HCT116 (cell line): ENCODE measurements at regions not wholly inside any gene's neighbourhood (a gene's known extent, or its start where the extent isn't known, plus 50 kb on each side); places are given as distances from the start of the nearest gene placed in this dataset.

Source experiments
- ATAC-seq: fragments of 200-7000 bp; cut with Tn5 transposase; 2 replicates; pipeline ENCODE4 v1.9.1; 2020; ENCODE audit warnings: mild to moderate bottlenecking, moderate library complexity
- BruUV-seq: library from RNA; stranded (reverse); fragments of 400-500 nt; replicated peaks from 2 replicates; lab custom pipeline; 2021; lab: Mats Ljungman, UMichigan
- CTCF ChIA-PET: fragments of 300-600 bp; sonication (Branson Sonifier 250); formaldehyde crosslinking; loops from one replicate; lab custom pipeline; 2021; ENCODE audit warnings: antibody characterized with exemption; lab: Charles Lee
- POLR2A ChIA-PET: fragments of 300-600, 350-600 bp; sonication (Branson Sonifier 250); formaldehyde crosslinking; loops from one replicate; lab custom pipeline; 2021; ENCODE audit warnings: antibody characterized with exemption; lab: Charles Lee
- RAD21 ChIA-PET, 2 experiments: fragments of 300-600 bp; sonication (Branson Sonifier 250); formaldehyde crosslinking; loops; one replicate each; lab custom pipeline; 2023; ENCODE audit warnings: low total read pairs in 2 of 2; ENCODE audit not compliant: uncharacterized antibody in 2 of 2, unreplicated experiment in 2 of 2, low non-redundant PET in 1 of 2; lab: Charles Lee
- DNase-seq: peaks from one replicate; pipeline ENCODE4 v3.0.0-alpha.2; 2010; ENCODE audit warnings: low read depth, low spot score
- H2AFZ ChIP-seq: fragments of 200-600 bp; shearing (Covaris generic), sonication (generic); 2 replicates; pipeline ENCODE4 v1.6.1; 2017; ENCODE audit warnings: low read depth, mixed run types, mixed read lengths, antibody characterized with exemption, low read length; ENCODE audit not compliant: poor library complexity, severe bottlenecking
- H3K27ac ChIP-seq: 2 replicates; pipeline ENCODE4 v1.5.1; 2012; ENCODE audit warnings: low read depth, low read length
- H3K27me3 ChIP-seq: fragments of 200-600 bp; sonication (generic); 2 replicates; pipeline ENCODE4 v1.6.1; 2016; ENCODE audit warnings: mixed run types, low read length, mixed read lengths; ENCODE audit not compliant: insufficient read depth
- H3K36me3 ChIP-seq, 2 experiments: fragments of 200-500 bp in 1 of 2; fragments of 200-600 bp in 1 of 2; sonication (Bioruptor generic) in 1 of 2; sonication (generic) in 1 of 2; 2 replicates each; pipeline versions ENCODE4 v1.5.1 to v1.6.1; 2014 to 2016; ENCODE audit warnings: low read length in 2 of 2, inconsistent platforms in 1 of 2, mixed read lengths in 1 of 2, mixed run types in 1 of 2; ENCODE audit not compliant: insufficient read depth in 2 of 2, control insufficient read depth in 1 of 2
- H3K4me1 ChIP-seq, 2 experiments: fragments of 200-600 bp in 1 of 2; sonication (generic) in 1 of 2; 2 replicates each; pipeline versions ENCODE4 v1.5.1 to v1.6.1; 2012 to 2017; ENCODE audit warnings: low read length in 2 of 2, inconsistent platforms in 1 of 2, mild to moderate bottlenecking in 1 of 2, mixed read lengths in 1 of 2, mixed run types in 1 of 2, moderate library complexity in 1 of 2; ENCODE audit not compliant: insufficient read depth in 2 of 2, control insufficient read depth in 1 of 2
- H3K4me2 ChIP-seq: fragments of 200-600 bp; sonication (generic); 2 replicates; pipeline ENCODE4 v1.6.1; 2017; ENCODE audit warnings: mixed run types, low read length, mixed read lengths
- H3K4me3 ChIP-seq, 2 experiments: fragments of 200-600 bp in 1 of 2; sonication (generic) in 1 of 2; replicated peaks in 1 of 2; 2 replicates each; pipeline ENCODE4 v1.5.1; 2011 to 2016; ENCODE audit warnings: low read length in 2 of 2, control low read depth in 1 of 2, low read depth in 1 of 2, mild to moderate bottlenecking in 1 of 2, mixed read lengths in 1 of 2, mixed run types in 1 of 2
- H3K79me2 ChIP-seq: fragments of 200-600 bp; sonication (generic); 2 replicates; pipeline ENCODE4 v1.6.1; 2017; ENCODE audit warnings: mild to moderate bottlenecking, mixed run types, low read length, moderate library complexity, mixed read lengths; ENCODE audit not compliant: insufficient read depth
- H3K9ac ChIP-seq: fragments of 200-600 bp; sonication (generic); 2 replicates; pipeline ENCODE4 v1.6.1; 2016; ENCODE audit warnings: low read length, mixed read lengths
- H3K9me2 ChIP-seq: fragments of 200-600 bp; sonication (generic), shearing (Covaris generic); 2 replicates; pipeline ENCODE4 v1.6.1; 2017; ENCODE audit warnings: mixed run types, mild to moderate bottlenecking, moderate library complexity; ENCODE audit not compliant: insufficient read depth
- H3K9me3 ChIP-seq, 2 experiments: fragments of 200-500 bp in 1 of 2; fragments of 200-600 bp in 1 of 2; sonication (Bioruptor generic) in 1 of 2; sonication (generic) in 1 of 2; 2 replicates each; pipeline ENCODE4 v1.6.1; 2014 to 2017; ENCODE audit warnings: low read length in 2 of 2, mixed read lengths in 2 of 2, inconsistent platforms in 1 of 2, low read depth in 1 of 2, mild to moderate bottlenecking in 1 of 2, mixed run types in 1 of 2, moderate library complexity in 1 of 2; ENCODE audit not compliant: control insufficient read depth in 1 of 2, insufficient read depth in 1 of 2
- H4K20me1 ChIP-seq: fragments of 200-600 bp; sonication (generic), shearing (Covaris generic); 2 replicates; pipeline ENCODE4 v1.6.1; 2017; ENCODE audit warnings: mixed run types, mild to moderate bottlenecking, moderate library complexity; ENCODE audit not compliant: insufficient read depth
- EGR1 ChIP-seq: IDR thresholded peaks from 2 replicates; pipeline ENCODE4 v1.6.1; 2012; ENCODE audit warnings: low read depth
- EZH2 ChIP-seq: fragments of 200-600 bp; sonication (generic); IDR thresholded peaks from 2 replicates; pipeline ENCODE4 v1.6.1; 2017; ENCODE audit warnings: antibody characterized with exemption, mixed run types
- FOSL1 ChIP-seq: IDR thresholded peaks from 2 replicates; pipeline ENCODE4 v1.6.1; 2012; ENCODE audit warnings: low read depth
- MAX ChIP-seq: IDR thresholded peaks from 2 replicates; pipeline ENCODE4 v1.6.1; 2012
- POLR2A ChIP-seq: IDR thresholded peaks from 2 replicates; pipeline ENCODE4 v1.7.0; 2011; ENCODE audit warnings: borderline replicate concordance; ENCODE audit not compliant: insufficient read depth, insufficient read length; ENCODE audit errors: extremely low read depth
- POLR2AphosphoS5 ChIP-seq: IDR thresholded peaks from 2 replicates; pipeline ENCODE4 v1.6.1; 2011; ENCODE audit warnings: mild to moderate bottlenecking, low read depth, low read length, moderate library complexity
- REST ChIP-seq: IDR thresholded peaks from 2 replicates; pipeline ENCODE4 v1.6.1; 2012; ENCODE audit warnings: low read depth
- SIN3A ChIP-seq: IDR thresholded peaks from 2 replicates; pipeline ENCODE4 v1.6.1; 2012; ENCODE audit warnings: low read depth
- SP1 ChIP-seq: IDR thresholded peaks from 2 replicates; pipeline ENCODE4 v1.6.1; 2012; ENCODE audit warnings: low read depth
- SRF ChIP-seq: IDR thresholded peaks from 2 replicates; pipeline ENCODE4 v1.6.1; 2012; ENCODE audit warnings: low read depth
- intact Hi-C: fragments of 100-400 bp; cut with micrococcal nuclease; formaldehyde crosslinking; loops from 2 replicates; pipeline ENCODE4 v1.10.0; 2022

GRCh38 chr19:29886586-29886985, 55.5 kb upstream of the URI1 start:
- Histone ChIP-seq H3K27ac (no peak overlapping the region), H3K4me1 (no peaks in the 10 kb centered on the region), H3K79me2 (no peaks in the 10 kb centered on the region), H3K4me3 (no peak overlapping the region), H3K9me3 (no peaks in the 10 kb centered on the region), H3K9me2 (no peaks in the 10 kb centered on the region), H3K9ac (no peak overlapping the region), H3K4me2 (no peak overlapping the region), H3K27me3 (no peaks in the 10 kb centered on the region), H4K20me1 (no peaks in the 10 kb centered on the region), H3K36me3 (no peaks in the 10 kb centered on the region), H2AFZ (no peak overlapping the region)
- ChIA-PET POLR2A (no interaction called here), RAD21 (interaction anchor here in 1 of 2 experiments (0.7 kb wide), 1 partner anchor 81 kb away, joined by 4 read pairs; no protein-coding TSS in a partner anchor), CTCF (no interaction called here)
- intact Hi-C loops, result no loop called here
- DNase-seq, result no peak
- ATAC-seq, result no peak
- TF ChIP-seq POLR2AphosphoS5, result no peak
- no peak for TF ChIP-seq FOSL1
- no peak for TF ChIP-seq EZH2
- no peak for TF ChIP-seq EGR1
- TF ChIP-seq POLR2A, result no peak
- no peak for TF ChIP-seq MAX
- no peak for TF ChIP-seq SIN3A
- no peak for TF ChIP-seq SRF
- no peak for TF ChIP-seq REST
- TF ChIP-seq SP1, result no peak
- BruUV-seq, result no TSS peak
